Lower leg skin (tissue), 4 donors: ENCODE measurements at regions not wholly inside any gene's neighbourhood (a gene's known extent, or its start where the extent isn't known, plus 50 kb on each side); places are given as distances from the start of the nearest gene placed in this dataset.

ENCODE experiments used
- DNase-seq, 2 donors: peaks; one replicate each; pipeline ENCODE4 v3.0.0-alpha.2; 2019; ENCODE audit warnings: low spot score in 2 of 2
- H3K4me3 ChIP-seq: fragments of 200-600 bp; sonication (generic); 2 replicates; pipeline ENCODE4 v1.5.1; 2017; ENCODE audit warnings: mild to moderate bottlenecking, low read depth; ENCODE audit not compliant: poor library complexity, severe bottlenecking
- POLR2A ChIP-seq, 2 donors: fragments of 450-650 bp; IDR thresholded peaks; one replicate each; pipeline ENCODE4 v1.6.1; 2016 to 2017; ENCODE audit warnings: antibody characterized with exemption in 2 of 2, mild to moderate bottlenecking in 1 of 2, moderate library complexity in 1 of 2
- WGBS, 2 donors: methylation state at CpG; one replicate each; pipeline ENCODE4 v1.1.5; 2018; 5-methylcytosine and 5-hydroxymethylcytosine counted together
- intact Hi-C: fragments of 100-400 bp; cut with DNase I; formaldehyde crosslinking; loops from one replicate; pipeline ENCODE4 v1.15.0; 2023; ENCODE audit warnings: low total_unique reads
- TF ChIP-seq, protein P1 (sequence below), 3 donors: fragments of 450-650 bp; IDR thresholded peaks; one replicate each; pipeline ENCODE4 v1.5.1; 2016; ENCODE audit warnings: antibody characterized with exemption in 3 of 3, mild to moderate bottlenecking in 3 of 3, moderate library complexity in 2 of 3

DNA sequence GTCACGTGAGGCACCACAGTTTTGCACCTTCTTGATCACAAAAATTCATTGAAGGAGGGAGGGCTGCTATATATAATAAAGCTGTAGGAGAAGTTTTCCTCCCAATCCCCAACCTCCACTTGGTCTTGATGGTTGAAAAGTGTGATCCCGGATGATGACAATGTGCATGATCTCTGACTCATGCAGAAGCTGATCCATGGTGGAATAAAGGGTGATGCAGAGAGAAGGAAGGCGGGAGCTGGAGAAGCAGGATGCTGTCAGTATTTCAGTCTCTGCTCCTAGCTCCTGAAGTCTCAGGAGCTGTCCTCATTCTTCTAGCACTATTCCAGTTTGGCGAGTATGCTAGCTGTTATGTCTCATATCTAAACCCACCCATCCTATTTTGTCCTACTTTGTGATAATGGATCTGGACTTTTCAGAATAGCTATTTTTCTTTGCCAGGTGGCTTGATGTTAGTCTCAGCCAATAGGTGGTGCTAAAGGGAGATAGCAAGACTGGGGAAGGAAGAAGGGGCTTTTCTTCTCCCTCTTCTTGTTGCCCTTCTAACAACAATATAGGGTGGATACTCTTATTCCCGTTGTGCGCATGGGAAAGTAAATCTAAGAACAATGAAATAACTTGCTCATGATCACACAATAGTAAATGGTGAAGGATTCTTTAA is 65.6 kb upstream of the HTR2A start:
- WGBS, 2 donors = 77 to 78% methylated on average over 6 of the region's 6 CpGs
- intact Hi-C loops = no loop called here

GRCh38 chr13:46961719-46962118 is 64.9 kb upstream of the HTR2A start:
- TF ChIP-seq POLR2A (IDR thresholded peaks at IDR 0.05) = no peak
- TF ChIP-seq, protein P1, sequence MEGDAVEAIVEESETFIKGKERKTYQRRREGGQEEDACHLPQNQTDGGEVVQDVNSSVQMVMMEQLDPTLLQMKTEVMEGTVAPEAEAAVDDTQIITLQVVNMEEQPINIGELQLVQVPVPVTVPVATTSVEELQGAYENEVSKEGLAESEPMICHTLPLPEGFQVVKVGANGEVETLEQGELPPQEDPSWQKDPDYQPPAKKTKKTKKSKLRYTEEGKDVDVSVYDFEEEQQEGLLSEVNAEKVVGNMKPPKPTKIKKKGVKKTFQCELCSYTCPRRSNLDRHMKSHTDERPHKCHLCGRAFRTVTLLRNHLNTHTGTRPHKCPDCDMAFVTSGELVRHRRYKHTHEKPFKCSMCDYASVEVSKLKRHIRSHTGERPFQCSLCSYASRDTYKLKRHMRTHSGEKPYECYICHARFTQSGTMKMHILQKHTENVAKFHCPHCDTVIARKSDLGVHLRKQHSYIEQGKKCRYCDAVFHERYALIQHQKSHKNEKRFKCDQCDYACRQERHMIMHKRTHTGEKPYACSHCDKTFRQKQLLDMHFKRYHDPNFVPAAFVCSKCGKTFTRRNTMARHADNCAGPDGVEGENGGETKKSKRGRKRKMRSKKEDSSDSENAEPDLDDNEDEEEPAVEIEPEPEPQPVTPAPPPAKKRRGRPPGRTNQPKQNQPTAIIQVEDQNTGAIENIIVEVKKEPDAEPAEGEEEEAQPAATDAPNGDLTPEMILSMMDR (IDR thresholded peaks at IDR 0.05) = no peak
- WGBS, 2 donors = 34% methylated on average over 2 of the region's 2 CpGs
- H3K4me3 ChIP-seq = no peak overlapping the region
- DNase-seq = no peak
- intact Hi-C loops = no loop called here

More for the DNA sequence above, 65.6 kb upstream of the HTR2A start:
- no peak overlapping the region for H3K4me3 ChIP-seq
- TF ChIP-seq, protein P1 (IDR thresholded peaks at IDR 0.05) = no peak
- TF ChIP-seq POLR2A (IDR thresholded peaks at IDR 0.05) = no peak
- DNase-seq = no peak

DNA sequence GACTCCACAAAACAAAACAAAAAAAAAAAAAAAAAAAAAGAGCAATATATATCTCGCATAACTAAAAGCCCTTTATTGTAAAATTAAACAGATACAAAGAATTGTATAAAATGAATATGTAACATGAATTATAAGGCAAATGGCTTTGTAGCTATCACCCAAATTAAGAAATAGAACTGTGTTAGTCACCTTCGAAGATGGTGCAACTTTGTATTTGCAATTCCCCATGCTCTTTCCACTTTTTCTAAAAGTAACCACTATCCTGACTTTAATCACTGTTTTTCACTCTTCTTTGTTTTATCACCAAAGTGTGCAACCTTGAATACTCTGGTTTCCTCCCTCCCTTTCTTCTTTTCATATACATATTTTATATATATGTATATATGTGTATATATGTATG is 57.1 kb upstream of the HTR2A start:
- intact Hi-C loops = no loop called here
- no peak overlapping the region for H3K4me3 ChIP-seq
- DNase-seq = no peak
- TF ChIP-seq POLR2A (IDR thresholded peaks at IDR 0.05) = no peak
- TF ChIP-seq, protein P1 (IDR thresholded peaks at IDR 0.05) = no peak
- 86 to 94% methylated on average over 2 of the region's 2 CpGs for WGBS, 2 donors

DNA sequence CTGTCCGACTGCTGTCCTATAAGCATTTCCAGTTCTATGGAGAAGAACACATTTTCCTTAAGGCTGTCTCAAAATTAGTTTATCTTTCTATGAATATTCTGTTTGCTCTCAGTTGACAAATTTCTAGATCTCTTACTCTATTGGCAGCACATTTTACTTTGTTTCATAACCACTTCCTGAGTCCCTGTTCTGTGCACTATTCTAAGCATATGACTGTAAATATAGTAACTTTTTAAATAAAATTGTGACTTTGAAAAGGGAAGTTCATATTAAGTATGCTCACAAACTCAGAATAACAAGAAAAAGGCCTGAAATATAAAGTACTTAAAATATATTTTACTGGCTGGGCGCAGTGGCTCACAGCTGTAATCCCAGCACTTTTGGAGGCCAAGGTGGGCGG is 56.5 kb upstream of the HTR2A start:
- 74 to 75% methylated on average over 3 of the region's 3 CpGs for whole genome bisulfite sequencing, 2 donors
- intact Hi-C loops = no loop called here
- no peak for TF ChIP-seq POLR2A (IDR thresholded peaks at IDR 0.05)
- TF ChIP-seq, protein P1 (IDR thresholded peaks at IDR 0.05) = no peak
- no peak overlapping the region for H3K4me3 ChIP-seq
- no peak for DNase-seq

- H3K4me3 ChIP-seq = no peak overlapping the region
- no peak for DNase-seq
- intact Hi-C loops = no loop called here
- WGBS, 2 donors = 55 to 66% methylated on average over 6 of the region's 6 CpGs
- TF ChIP-seq, protein P1 (IDR thresholded peaks at IDR 0.05) = no peak
- no peak for TF ChIP-seq POLR2A (IDR thresholded peaks at IDR 0.05)
Measured at GRCh38 chr13:46951516-46951915, 54.7 kb upstream of the HTR2A start.

- H3K4me3 ChIP-seq = no peak overlapping the region
- DNase-seq = no peak
- TF ChIP-seq POLR2A (IDR thresholded peaks at IDR 0.05) = no peak
- TF ChIP-seq, protein P1 (IDR thresholded peaks at IDR 0.05) = no peak
- 93 to 95% methylated on average over 3 of the region's 3 CpGs for WGBS, 2 donors
- intact Hi-C loops = no loop called here
Measured at GRCh38 chr13:46949211-46949610, 52.4 kb upstream of the HTR2A start.
